T-helper 2 cell treated with Interferon-gamma antibody and Interleukin-4, amounts not matched to agents 100 ng/mL and 5 ng/mL, for 36 hours (primary cell): ENCODE measurements at regions not wholly inside any gene's neighbourhood (a gene's known extent, or its start where the extent isn't known, plus 50 kb on each side); places are given as distances from the start of the nearest gene placed in this dataset.

Source experiments
- intact Hi-C: fragments of 100-400 bp; cut with micrococcal nuclease; formaldehyde crosslinking; loops from one replicate; pipeline ENCODE4 v1.15.1; 2023

DNA sequence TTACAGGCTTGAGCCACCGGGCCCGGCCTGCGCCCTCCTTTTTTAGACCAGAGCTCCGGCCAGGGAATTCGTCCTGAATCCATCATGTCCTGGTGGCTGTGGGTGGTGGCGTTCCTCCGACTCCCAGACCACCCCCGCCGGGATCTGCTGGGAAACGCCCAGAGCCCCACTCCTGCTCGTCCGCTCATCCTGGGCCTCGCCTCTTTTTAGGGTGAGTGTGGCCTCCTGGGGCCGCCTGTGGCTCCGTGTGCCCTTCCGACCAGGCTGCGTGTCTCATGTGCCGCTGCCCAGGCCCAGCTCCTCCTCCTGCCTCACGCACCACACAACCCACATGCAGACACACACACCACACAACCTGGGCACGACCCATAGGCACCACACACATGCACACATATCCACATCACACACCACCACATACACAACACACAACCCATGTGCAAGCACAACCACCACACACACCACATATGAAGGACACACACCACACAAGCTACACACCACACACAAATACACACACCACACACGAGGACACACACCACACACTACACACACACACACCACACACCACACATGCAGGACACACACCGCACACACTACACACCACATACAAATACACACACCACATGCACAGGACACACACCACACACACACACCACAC, 946.2 kb downstream of the BRD1 start:
- intact Hi-C loops, result no loop called here

DNA sequence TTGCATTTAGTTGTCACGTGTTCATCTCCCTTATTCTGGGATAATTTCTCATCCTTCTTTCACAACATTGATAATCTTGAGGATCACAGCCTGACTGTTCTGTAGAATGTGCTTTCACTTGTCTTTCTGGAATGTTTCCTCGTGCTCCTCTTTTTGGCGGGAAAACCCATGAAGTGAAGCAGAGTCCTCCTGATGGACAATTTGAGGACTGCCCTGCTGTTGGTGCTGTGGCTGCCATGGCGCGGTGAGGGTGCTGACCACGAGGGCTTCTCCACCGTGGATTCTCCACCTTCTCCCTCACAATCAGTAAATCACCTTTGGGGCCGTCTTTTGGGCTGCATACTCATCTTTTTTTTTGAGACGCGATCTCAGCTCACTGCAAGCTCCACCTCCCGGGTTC, 946.9 kb downstream of the BRD1 start:
- intact Hi-C loops, result no loop called here

DNA sequence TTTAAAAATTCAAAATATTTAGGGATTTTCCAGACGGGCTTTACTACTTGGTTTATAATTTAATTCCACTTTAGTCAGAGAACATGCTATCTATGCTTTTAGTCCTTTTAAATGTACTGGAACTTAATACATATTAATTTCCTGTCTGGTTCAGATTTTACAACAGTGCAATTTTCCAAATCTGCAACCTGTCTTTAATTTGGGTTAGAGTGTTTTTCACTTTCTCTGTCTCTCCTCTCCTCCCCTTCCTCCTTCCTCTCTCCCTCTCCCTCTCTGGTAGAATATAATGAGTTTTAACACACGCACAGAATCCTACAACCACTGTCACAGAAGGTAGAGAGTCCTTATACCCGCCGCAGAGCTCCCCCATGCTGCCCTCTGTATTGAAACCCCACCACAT, 950.7 kb downstream of the BRD1 start:
- intact Hi-C loops, result no loop called here

DNA sequence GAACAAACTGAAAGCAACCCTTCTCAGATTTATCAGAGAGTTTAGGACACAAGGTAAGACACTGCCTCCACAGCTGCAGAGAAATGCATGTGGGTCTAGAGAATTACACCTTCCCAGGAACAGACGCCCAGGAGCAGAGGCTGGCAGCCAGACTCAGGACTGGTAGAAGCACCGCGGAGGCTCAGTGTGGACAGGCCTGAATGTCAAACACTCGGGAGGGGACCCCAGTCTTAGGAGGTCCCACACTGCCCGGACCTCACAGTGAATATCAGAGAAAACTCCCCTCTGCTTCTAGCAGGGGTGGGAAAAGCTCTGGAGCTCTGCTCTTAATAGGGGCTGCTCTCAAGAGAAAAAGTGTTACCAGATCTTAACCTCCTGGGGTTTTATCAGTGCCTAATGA, 952.7 kb downstream of the BRD1 start:
- intact Hi-C loops, result no loop called here

DNA sequence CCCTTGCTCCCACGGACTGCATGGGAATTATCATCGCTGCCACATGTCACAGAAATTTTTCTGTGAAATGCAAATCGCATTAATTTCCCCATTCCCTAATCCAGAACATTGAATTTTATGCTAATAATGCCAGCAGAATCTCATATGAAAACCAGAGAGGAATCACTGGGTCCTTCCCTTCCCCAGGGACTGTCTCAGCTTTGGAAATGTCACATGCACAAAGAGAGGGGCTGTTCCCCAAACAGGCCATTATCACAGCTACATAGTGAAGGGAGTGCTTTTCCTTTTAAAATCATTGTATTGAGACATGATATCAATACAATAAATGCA, 954.5 kb downstream of the BRD1 start:
- intact Hi-C loops, result no loop called here

DNA sequence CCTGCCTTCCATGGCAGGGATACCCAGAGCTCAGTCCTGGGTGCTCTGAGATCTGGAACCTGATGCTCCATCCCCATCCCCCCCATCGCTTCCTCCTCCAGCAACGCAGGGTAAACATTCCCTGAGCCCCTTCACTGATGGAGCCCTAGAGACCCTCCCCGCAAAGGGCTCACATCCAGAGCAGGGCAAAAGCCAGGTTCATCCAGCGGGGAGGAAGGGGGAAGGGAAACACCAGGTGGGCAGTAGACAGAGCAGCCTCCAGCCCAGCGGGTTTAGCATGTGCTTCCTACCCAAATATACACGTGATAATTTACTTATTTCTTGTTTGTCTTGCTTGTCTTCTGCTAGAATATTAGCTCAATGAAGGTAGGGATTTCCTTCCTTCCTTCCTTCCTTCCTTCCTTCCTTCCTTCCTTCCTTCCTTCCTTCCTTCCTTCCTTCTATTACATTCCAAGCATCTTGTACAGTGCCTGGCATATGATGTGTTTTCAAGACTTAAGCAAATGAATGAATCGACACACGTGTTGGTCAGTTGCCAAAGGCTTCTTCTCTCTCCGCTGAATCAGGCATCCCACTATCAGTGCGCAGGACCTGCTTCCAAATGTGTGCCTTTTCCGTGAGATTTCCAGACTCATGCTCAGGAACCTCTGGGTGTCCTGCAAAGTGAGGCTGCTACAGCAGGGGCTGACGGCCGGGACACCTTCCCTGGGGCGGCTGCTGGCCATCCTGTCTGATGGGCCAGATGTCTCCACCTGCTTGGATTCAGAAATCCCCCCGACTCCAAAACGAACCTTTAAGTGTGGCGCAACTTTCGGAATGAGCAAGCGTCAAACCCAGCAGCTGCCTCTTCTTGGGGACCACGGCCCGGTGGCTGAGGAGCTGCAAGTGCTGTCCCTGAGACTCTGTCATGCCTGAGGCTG, 955.1 kb downstream of the BRD1 start:
- intact Hi-C loops, result no loop called here

DNA sequence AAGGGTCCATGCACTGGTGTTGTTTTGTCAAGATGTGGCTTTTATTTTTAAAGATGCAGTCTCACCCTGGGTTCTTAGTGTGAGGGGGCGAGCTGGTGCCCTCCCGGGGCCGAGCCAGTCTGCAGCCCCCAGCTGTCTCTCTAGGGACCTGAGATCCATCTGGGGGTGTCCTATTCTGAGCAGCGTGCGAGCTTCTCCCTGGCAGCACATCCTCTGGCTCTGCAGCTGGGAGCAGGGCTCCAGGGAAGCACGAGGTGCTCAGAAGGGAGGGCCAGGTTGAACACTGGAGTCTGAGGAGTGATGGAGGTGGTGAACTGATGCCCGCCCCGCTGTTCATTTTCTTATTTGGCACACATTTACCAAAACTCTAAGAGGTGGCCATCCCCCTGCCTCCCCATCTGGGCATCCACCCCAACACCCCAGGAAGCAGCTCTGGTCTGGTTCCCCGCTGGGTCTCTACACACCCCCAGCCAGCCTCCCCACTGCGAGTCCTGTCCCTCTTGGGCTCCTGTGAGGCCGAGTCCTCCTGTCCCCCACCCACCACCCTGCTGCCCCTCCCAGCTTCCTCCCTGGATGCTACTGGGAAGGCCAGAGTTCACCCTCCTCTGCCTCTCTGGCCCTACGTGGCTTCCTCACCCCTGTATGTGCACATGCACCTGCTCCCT, 956.4 kb downstream of the BRD1 start:
- intact Hi-C loops, result no loop called here

DNA sequence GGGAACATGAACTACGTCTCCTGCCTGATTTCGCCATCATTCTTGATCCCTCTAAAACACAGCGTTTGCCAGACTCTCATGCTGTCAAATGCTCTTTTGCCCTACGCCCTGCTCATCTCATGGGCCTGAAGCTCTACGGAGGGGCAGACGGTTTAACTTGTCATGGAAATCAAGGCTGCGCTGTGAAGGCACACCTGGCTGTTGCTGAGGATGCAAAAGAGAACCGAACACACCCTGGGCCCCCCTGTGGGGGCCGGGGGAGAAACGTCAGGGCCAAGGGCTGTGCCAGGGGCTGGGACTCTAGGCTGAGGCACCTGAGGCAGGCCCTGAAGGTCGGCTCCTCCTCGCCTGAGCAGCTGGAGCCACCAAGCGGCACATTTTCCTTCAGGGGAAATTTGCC, 957.2 kb downstream of the BRD1 start:
- intact Hi-C loops, result no loop called here

DNA sequence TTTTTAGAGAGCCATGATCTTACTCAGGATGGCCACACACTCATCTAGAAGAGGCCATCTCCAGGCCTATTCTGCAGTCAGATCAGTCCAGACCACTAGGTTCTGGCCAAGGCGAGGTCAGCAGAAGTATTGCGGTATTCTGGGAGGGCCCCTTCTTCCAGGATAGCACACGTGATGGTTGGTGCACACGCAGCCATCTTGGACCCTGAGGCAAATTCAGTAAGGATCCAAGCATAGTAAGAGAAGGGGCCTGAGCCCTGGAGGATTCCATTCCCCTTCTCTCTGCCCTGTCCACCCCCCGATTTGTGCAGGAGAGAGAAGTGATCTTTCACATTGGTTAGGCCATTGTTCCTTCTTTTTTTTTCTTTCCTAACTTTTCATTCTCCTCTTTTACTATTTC, 957.9 kb downstream of the BRD1 start:
- intact Hi-C loops, result no loop called here

DNA sequence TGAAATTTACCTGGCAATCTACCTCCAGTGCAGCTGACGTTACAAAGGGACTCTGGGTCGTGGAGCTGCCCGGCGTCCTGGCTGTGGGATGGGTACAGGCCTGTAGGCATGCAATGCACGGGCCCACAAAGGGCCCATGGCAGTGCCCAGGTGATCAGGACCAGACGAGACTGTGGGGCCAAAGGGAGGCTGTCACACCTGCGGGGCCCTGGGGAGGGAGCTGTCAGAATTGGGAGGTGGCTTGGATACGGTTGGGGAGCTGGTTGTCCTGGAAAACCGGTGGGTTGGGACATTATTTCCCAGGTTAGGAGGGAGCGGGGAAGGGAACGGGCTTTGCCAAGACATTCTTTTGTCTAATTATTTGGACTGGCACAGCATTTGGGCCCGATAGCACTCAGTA, 958.5 kb downstream of the BRD1 start:
- intact Hi-C loops, result no loop called here

DNA sequence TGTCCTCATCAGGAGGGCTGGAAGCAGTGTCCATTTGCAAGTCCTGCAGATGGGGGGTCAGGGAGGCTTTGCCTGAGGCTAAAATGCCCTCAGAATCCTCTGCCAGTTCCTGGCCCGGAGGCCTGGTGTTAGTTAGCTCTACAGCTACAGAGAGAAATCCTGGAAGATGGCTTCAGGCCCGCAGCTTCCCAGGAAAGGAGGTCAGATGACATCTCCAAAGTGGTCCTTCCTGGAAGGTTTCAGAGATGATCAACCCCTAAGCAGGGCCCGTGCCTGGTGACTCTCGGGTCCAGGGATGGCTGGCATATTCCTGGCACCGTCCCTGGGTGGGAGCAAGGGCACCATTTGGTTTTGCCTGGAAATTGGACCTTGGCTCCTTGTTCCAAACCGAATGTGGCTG, 959.1 kb downstream of the BRD1 start:
- intact Hi-C loops, result no loop called here

DNA sequence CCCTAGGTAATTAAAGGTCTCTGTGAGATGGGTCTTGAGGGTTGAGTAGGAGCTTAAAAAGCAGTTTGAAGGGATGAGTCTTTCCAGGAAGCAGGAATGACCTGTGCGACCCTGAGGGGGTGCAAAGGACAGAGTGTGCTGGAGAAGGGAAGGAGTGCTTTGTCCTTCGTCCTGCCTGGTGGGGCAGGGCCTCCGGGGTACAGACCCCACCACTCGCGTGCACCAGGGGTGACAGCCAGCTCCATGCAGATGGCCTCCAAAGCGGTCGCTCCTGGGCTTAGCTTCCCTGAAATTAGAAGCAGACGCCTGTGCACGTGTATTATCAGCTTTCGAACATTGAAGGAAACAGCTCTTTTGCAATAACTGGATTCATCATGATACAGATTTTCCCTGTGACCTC, 959.8 kb downstream of the BRD1 start:
- intact Hi-C loops, result no loop called here

DNA sequence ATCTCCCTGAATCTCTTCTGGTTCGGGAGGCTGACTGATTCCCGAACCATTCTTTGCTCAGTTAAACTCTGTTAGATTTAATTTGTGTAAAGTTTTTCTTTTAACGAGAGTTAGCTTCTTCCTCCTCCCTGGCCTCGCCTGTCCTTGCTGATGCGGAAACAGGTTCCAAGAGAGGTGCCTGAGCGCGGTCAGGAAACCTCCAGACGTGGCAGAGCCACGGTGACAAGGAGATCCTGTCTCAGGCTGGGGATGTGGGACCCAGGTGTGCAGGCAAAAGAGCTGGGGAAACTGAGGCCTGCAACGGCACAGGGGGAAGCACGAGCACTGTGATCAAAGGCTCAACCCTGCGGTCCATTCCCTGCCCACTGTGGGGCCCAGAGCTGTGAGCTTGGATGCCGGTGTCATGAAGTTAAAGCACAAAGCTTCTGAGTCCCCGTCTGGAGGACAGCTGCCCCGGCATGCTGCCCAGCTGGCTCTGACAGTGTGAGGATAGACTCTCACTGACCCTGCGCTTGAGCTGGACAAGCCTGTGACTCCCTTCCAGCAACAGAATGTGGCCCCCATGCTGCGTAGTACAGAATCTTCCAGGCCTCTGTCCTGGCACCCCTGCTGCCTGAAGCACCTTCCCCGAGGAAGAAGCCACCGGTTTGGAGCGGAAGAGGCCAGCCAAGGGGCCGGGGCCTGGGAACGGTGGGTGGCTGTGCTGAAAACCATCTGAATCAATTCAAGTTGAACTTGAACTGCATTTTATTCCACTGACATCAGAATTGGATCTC, 960.6 kb downstream of the BRD1 start:
- intact Hi-C loops, result no loop called here

DNA sequence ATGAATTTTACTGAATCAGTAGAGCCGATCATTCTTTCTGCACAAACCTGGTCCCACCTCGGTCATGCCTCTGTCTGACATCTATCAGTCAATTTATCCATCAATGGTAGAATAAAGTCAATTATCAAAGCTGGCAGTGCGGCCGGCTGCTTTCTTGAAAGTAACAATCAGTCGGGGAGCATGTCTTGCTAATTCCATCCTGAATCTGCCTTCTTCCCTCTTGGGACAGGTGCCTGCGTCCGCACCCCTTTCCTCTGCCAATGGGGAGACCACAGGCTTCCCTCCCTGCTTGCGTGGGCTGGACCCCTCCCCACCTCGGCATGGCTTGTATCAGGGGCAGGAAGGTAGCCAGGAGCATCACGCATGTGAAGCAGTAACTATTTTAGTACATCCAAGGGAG, 962.9 kb downstream of the BRD1 start:
- intact Hi-C loops, result no loop called here

DNA sequence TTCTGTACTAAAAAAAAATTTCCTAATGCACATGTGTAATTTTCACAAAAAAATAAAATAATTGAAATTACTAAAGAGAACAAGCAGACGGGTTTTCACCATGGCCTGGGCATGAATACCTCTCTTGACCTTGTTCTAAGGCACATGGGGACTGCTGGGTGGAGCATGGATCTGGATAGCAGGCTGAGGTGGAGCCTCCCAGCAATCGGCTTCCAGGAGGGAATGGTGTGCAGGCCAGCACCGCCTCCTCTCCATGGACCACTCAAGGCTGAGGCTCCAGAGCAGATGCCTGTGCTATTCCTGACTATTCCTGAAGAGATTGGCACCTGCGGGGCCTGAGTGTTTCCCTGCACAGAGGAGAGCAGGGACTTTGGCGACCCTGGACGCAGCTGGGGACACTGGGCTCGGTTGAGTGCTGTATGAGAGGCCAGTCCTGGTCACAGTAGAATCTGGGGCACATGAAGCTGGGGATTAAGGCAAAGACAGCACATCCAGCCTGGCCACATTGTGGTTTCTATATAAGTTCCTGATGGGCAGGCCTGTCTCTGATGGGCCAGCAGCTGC, 963.6 kb downstream of the BRD1 start:
- intact Hi-C loops, result no loop called here

DNA sequence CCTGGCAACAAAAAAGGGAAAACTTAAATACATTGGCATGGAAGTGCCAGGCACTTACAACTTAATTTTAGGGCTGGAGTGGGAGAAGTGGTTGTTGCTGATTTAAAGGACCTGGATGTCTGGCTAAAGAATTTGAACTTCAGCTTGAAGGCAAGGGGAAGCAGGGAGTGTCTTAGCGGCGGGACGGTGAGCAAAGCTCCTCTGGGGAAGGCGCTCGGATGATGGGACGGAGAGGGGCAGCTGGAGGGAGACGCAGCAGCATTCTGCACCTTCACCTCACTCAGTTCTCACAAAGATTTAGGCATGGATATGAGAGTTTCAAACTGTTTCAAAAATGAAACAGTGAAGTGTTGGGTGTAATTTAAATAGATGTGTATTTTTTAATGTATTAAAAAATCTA, 967.1 kb downstream of the BRD1 start:
- intact Hi-C loops, result no loop called here

DNA sequence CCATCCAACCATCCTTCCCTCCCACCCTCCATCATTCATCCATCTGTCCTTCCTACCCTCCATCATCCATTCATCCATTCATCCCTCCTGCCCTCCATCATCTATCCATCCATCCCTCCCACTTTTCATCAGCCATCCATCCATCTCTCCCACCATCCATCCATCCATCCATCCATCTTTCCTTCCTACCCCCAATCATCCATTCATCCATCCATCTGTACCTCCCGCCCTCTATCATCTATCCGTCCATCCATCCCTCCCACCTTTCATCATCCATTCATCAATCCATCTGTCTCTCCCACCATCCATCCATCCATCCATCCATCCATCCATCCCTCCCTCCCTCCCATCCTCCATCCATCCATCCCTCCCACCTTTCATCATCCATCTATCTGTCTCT, 968.8 kb downstream of the BRD1 start:
- intact Hi-C loops, result no loop called here

DNA sequence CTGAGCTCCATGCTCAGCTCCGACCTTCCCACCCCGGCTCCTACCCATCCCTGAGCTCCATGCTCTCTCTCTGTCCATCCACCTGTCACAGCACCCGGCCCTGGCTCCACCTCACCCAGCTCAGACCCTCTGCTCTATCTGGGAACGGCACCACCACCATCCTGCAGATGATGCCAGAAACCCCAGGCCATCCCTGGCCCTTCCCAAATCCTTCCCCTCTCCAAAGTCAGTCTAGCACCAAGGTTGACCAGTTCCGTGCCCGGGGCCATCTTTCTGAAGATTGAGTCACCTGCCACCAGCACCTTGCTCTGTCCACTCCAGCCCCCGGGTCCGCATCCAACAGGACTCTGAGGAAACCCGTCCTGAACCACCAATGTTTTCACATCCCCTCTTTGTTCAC, 969.6 kb downstream of the BRD1 start:
- intact Hi-C loops, result no loop called here

DNA sequence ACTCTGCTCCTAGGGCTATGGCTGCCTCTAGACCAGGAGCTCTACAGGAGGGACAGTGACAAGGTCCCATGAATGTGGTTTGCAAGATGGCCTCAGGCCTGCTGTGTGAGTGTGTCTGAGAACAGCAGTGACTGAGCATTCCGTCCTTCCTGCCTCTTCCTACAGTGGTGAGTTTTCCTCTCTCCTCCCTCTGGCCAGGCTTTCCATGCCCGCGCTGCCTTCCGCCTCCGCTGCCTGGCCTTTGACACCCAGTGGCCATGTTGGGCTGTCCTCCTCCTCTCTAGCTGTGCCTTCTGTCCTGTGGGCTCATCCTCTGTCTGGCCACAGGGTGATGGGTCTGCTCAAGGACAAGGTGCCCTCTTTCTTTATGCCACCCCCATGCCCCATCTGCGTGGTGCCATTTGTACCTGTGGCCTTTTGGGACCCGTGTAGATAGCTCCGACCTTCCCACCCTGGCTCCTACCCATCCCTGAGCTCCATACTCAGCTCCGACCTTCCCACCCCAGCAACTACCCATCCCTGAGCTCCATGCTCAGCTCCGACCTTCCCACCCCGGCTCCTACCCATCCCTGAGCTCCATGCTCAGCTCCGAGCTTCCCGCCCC, 970.4 kb downstream of the BRD1 start:
- intact Hi-C loops, result no loop called here

DNA sequence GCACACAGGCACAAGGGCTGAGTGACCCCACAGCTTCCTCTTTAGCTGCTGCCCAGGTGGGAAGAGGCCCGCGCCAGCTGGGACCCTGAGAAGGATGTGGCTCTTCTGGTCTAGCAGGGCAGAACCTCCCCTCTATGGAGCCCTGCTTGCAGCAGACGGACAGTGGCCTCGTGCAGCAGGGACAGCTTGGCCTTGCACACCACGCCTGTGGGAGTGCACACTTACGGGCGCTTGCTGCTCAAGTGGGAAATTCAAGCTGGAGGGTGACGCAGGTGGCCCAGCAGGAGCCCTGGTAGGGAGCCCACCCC, 971.4 kb downstream of the BRD1 start:
- intact Hi-C loops, result no loop called here

DNA sequence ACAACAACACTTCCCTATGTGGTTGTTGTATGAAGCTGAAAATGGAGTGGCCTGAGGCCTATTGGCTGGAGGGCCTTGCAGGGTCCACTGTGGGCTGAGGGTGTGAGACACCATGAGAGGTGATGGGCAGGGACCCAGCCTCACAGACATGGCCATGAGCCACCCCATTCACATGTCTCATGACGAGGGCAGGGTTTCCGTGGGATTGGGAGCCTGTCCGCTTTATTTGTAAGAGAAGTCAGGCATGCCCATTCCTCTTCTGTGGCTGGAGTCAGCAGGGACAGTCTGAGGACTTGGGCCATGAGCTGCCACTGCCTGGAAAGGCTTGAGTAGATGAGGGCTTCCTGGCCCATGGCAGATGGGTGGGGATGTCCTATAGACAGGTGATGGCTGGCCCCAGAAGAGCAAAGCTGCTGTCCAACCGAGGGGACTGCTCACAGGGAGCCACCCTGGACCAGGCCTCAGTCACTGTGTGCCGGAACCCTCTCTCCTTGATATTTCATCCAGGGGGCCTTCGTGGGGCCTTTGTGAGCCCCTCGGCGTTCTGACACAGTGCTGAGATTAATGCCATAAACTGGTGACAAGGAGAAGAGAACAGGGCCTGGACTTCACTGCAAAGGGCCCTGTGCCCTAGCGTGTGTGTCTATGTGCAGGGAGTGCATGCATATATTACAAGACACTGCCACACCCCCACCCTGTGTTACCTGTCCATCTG, 971.9 kb downstream of the BRD1 start:
- intact Hi-C loops, result no loop called here
